OCI-LY7 (cell line): ENCODE measurements at regions not wholly inside any gene's neighbourhood (a gene's known extent, or its start where the extent isn't known, plus 50 kb on each side); places are given as distances from the start of the nearest gene placed in this dataset.

Experiments
- BruUV-seq: library from RNA; stranded (reverse); fragments of 400-500 nt; replicated peaks from 2 replicates; lab custom pipeline; 2021; lab: Mats Ljungman, UMichigan
- CTCF ChIA-PET: fragments of 300-600 bp; sonication (Branson Sonifier 250); formaldehyde crosslinking; loops from one replicate; lab custom pipeline; 2022; ENCODE audit warnings: antibody characterized with exemption; ENCODE audit not compliant: unreplicated experiment; lab: Charles Lee
- POLR2A ChIA-PET: fragments of 300-600 bp; sonication (Branson Sonifier 250); formaldehyde crosslinking; loops from one replicate; lab custom pipeline; 2022; ENCODE audit warnings: antibody characterized with exemption; lab: Charles Lee
- DNase-seq: peaks from one replicate; pipeline ENCODE4 v3.0.0-alpha.2; 2015; ENCODE audit warnings: low spot score
- H2AFZ ChIP-seq: fragments of 200-600 bp; sonication (generic), shearing (Covaris generic); 2 replicates; pipeline ENCODE4 v1.6.1; 2014; ENCODE audit warnings: mild to moderate bottlenecking, antibody characterized with exemption, low read length, moderate library complexity
- H3K27ac ChIP-seq: fragments of 200-600 bp; sonication (generic); 2 replicates; pipeline ENCODE4 v1.5.1; 2014; ENCODE audit warnings: mixed run types, low read depth, mild to moderate bottlenecking, moderate library complexity, low read length, inconsistent platforms; ENCODE audit not compliant: poor library complexity, severe bottlenecking
- H3K36me3 ChIP-seq: fragments of 200-600 bp; sonication (generic); 2 replicates; pipeline ENCODE4 v1.6.1; 2014; ENCODE audit warnings: mild to moderate bottlenecking, antibody characterized with exemption, low read length, moderate library complexity, mixed read lengths; ENCODE audit not compliant: insufficient read depth
- H3K4me1 ChIP-seq: fragments of 200-600 bp; sonication (generic); 2 replicates; pipeline ENCODE4 v1.5.1; 2014; ENCODE audit warnings: mild to moderate bottlenecking, low read length; ENCODE audit not compliant: insufficient read depth, poor library complexity, severe bottlenecking
- H3K4me2 ChIP-seq: fragments of 200-600 bp; sonication (generic); 2 replicates; pipeline ENCODE4 v1.6.1; 2014; ENCODE audit warnings: mild to moderate bottlenecking, low read length
- H3K4me3 ChIP-seq: fragments of 200-600 bp; sonication (generic); 2 replicates; pipeline ENCODE4 v1.5.1; 2014; ENCODE audit warnings: mild to moderate bottlenecking, low read depth, low read length; ENCODE audit not compliant: poor library complexity, severe bottlenecking
- H3K79me2 ChIP-seq: fragments of 200-600 bp; sonication (generic); 2 replicates; pipeline ENCODE4 v1.6.1; 2016; ENCODE audit warnings: low read depth, mild to moderate bottlenecking, low read length, moderate library complexity, mixed read lengths; ENCODE audit not compliant: insufficient read depth
- H3K9me2 ChIP-seq: fragments of 200-600 bp; sonication (generic); 2 replicates; pipeline ENCODE4 v1.6.1; 2016; ENCODE audit warnings: mild to moderate bottlenecking, low read length, mixed read lengths; ENCODE audit not compliant: insufficient read depth
- H3K9me3 ChIP-seq: fragments of 200-600 bp; sonication (generic); 2 replicates; pipeline ENCODE4 v1.6.1; 2014; ENCODE audit warnings: mild to moderate bottlenecking, mixed run types, low read length, mixed read lengths
- H4K20me1 ChIP-seq: fragments of 200-600 bp; sonication (generic); 2 replicates; pipeline ENCODE4 v1.6.1; 2014; ENCODE audit warnings: mild to moderate bottlenecking, antibody characterized with exemption, low read length, moderate library complexity, mixed read lengths; ENCODE audit not compliant: insufficient read depth
- CTCF ChIP-seq: fragments of 200-600 bp; sonication (generic); conservative IDR thresholded peaks from 2 replicates; pipeline ENCODE4 v1.5.1; 2014; ENCODE audit warnings: mild to moderate bottlenecking, antibody characterized with exemption, low read length, moderate library complexity, mixed read lengths
- EZH2phosphoT487 ChIP-seq: fragments of 200-600 bp; sonication (generic); IDR thresholded peaks from 2 replicates; pipeline ENCODE4 v1.6.1; 2018; ENCODE audit warnings: low read depth, borderline replicate concordance, mild to moderate bottlenecking, mixed run types, antibody characterized with exemption, low read length, moderate library complexity, mixed read lengths
- intact Hi-C: fragments of 100-400 bp; cut with micrococcal nuclease; formaldehyde crosslinking; loops from one replicate; pipeline ENCODE4 v1.10.0; 2022; ENCODE audit not compliant: unreplicated experiment

DNA sequence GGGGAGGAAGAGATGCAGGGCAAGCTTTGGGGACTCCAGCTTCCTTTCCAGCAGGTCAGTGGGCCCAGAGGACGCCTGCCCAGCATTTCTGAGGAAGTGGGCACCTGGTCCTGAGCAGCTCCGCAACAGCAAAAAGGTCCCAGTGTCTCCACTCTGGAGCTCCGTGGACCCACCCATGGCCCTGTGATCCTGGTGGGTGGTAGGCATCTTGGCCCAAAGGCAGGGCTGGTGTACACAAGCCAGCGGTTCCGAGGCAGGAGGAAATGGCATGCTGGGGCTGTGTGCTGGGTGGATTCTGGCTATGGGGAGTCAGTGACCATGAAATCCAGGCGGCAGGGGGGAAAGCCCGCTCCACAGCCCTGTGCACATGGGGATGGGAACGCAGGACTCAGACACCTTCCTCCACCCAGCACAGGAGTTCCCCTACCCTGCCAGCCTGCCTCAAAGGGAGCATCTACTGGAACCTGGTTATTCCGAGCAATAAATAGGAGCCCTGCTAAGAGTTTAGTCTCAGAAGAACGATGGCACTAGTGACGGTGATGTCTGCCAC lies 206.0 kb downstream of the GLI2 start:
- BruUV-seq = no TSS peak
- CTCF ChIA-PET = no interaction called here
- Histone ChIP-seq H3K36me3 (no peaks in the 10 kb centered on the region), H3K79me2 (no peaks in the 10 kb centered on the region), H3K4me3 (no peak overlapping the region), H2AFZ (no peak overlapping the region), H4K20me1 (no peaks in the 10 kb centered on the region), H3K4me2 (no peak overlapping the region), H3K4me1 (no peaks in the 10 kb centered on the region), H3K9me3 (no peaks in the 10 kb centered on the region), H3K27ac (no peak overlapping the region), H3K9me2 (no peaks in the 10 kb centered on the region)
- no peak for TF ChIP-seq EZH2phosphoT487
- TF ChIP-seq CTCF = no peak
- POLR2A ChIA-PET = no interaction called here
- no peak for DNase-seq
- intact Hi-C loops = no loop called here

- CTCF ChIA-PET = no interaction called here
- H3K36me3 ChIP-seq = no peaks in the 10 kb centered on the region
- no peak overlapping the region for H3K4me2 ChIP-seq
- DNase-seq = no peak
- H3K9me2 ChIP-seq = no peaks in the 10 kb centered on the region
- no peak overlapping the region for H2AFZ ChIP-seq
- H3K27ac ChIP-seq = no peak overlapping the region
- no peaks in the 10 kb centered on the region for H3K79me2 ChIP-seq
- no peak overlapping the region for H3K4me3 ChIP-seq
- H3K9me3 ChIP-seq = no peaks in the 10 kb centered on the region
- no peaks in the 10 kb centered on the region for H4K20me1 ChIP-seq
- intact Hi-C loops = no loop called here
- peaks cover 2% of the 10 kb centered on the region for H3K4me1 ChIP-seq
- POLR2A ChIA-PET = no interaction called here
- TF ChIP-seq EZH2phosphoT487 (no peak), CTCF (no peak)
- no TSS peak for BruUV-seq
These were observed 207.0 kb downstream of the GLI2 start for GRCh38 chr2:120942658-120943057.

GRCh38 chr2:120943403-120944034 lies 207.9 kb downstream of the GLI2 start:
- Histone ChIP-seq H3K4me1 (peaks cover 11% of the 10 kb centered on the region), H3K36me3 (no peaks in the 10 kb centered on the region), H2AFZ (no peak overlapping the region), H3K27ac (no peak overlapping the region), H3K9me3 (no peaks in the 10 kb centered on the region), H4K20me1 (no peaks in the 10 kb centered on the region), H3K79me2 (no peaks in the 10 kb centered on the region), H3K4me3 (no peak overlapping the region), H3K4me2 (no peak overlapping the region), H3K9me2 (no peaks in the 10 kb centered on the region)
- BruUV-seq = no TSS peak
- intact Hi-C loops = no loop called here
- no peak for TF ChIP-seq EZH2phosphoT487
- TF ChIP-seq CTCF = no peak
- no peak for DNase-seq
- ChIA-PET CTCF (no interaction called here), POLR2A (interaction anchor here (0.6 kb wide), 1 partner anchor 866 kb away, joined by 3 read pairs; no protein-coding TSS in a partner anchor)
